MM.1S (cell line): ENCODE measurements at regions not wholly inside any gene's neighbourhood (a gene's known extent, or its start where the extent isn't known, plus 50 kb on each side); places are given as distances from the start of the nearest gene placed in this dataset.

ENCODE experiments used
- DNase-seq: peaks from one replicate; pipeline ENCODE4 v3.0.0-alpha.2; 2015
- H2AFZ ChIP-seq: fragments of 300-600 bp; sonication (generic); 2 replicates; pipeline ENCODE4 v1.6.0; 2016; ENCODE audit warnings: antibody characterized with exemption, low read length
- H3F3A ChIP-seq: fragments of 300-600 bp; sonication (generic); 2 replicates; pipeline ENCODE4 v1.6.1; 2016; ENCODE audit warnings: mild to moderate bottlenecking, antibody characterized with exemption, low read length, moderate library complexity, mixed read lengths; ENCODE audit not compliant: insufficient read depth
- H3K27ac ChIP-seq: fragments of 300-600 bp; sonication (generic); 2 replicates; pipeline ENCODE4 v1.5.1; 2016; ENCODE audit warnings: mild to moderate bottlenecking, low read length
- H3K27me3 ChIP-seq: fragments of 300-600 bp; sonication (generic); replicated peaks from 2 replicates; pipeline ENCODE4 v1.6.0; 2016; ENCODE audit warnings: low read length; ENCODE audit not compliant: insufficient read depth
- H3K36me3 ChIP-seq: fragments of 300-600 bp; sonication (generic); replicated peaks from 2 replicates; pipeline ENCODE4 v1.6.1; 2016; ENCODE audit warnings: mild to moderate bottlenecking, low read length, mixed read lengths; ENCODE audit not compliant: insufficient read depth
- H3K4me1 ChIP-seq: fragments of 300-600 bp; sonication (generic); 2 replicates; pipeline ENCODE4 v1.6.1; 2016; ENCODE audit warnings: low read length, mixed read lengths
- H3K4me2 ChIP-seq: fragments of 300-600 bp; sonication (generic); 2 replicates; pipeline ENCODE4 v1.6.0; 2016; ENCODE audit warnings: low read depth, low read length
- H3K4me3 ChIP-seq: fragments of 300-600 bp; sonication (generic); 2 replicates; pipeline ENCODE4 v1.5.1; 2016; ENCODE audit warnings: low read length, mixed read lengths
- H3K79me2 ChIP-seq: fragments of 300-600 bp; sonication (generic); 2 replicates; pipeline ENCODE4 v1.6.1; 2016; ENCODE audit warnings: mixed run types, low read length, mixed read lengths
- H3K9ac ChIP-seq: fragments of 300-600 bp; sonication (generic); 2 replicates; pipeline ENCODE4 v1.6.1; 2016; ENCODE audit warnings: low read length, mixed read lengths
- H3K9me2 ChIP-seq: fragments of 300-600 bp; sonication (generic); replicated peaks from 2 replicates; pipeline ENCODE4 v1.6.1; 2016; ENCODE audit warnings: mild to moderate bottlenecking, low read length, mixed read lengths; ENCODE audit not compliant: insufficient read depth
- H3K9me3 ChIP-seq: fragments of 300-600 bp; sonication (generic); replicated peaks from 2 replicates; pipeline ENCODE4 v1.6.1; 2016; ENCODE audit warnings: mild to moderate bottlenecking, low read length, mixed read lengths; ENCODE audit not compliant: insufficient read depth
- H4K20me1 ChIP-seq: fragments of 300-600 bp; sonication (generic); 2 replicates; pipeline ENCODE4 v1.6.1; 2016; ENCODE audit warnings: mild to moderate bottlenecking, low read length, moderate library complexity, mixed read lengths; ENCODE audit not compliant: insufficient read depth
- CTCF ChIP-seq: fragments of 300-600 bp; sonication (generic); IDR thresholded peaks from 2 replicates; pipeline ENCODE4 v1.5.1; 2016; ENCODE audit warnings: antibody characterized with exemption, low read length, mixed read lengths
- EZH2 ChIP-seq: fragments of 300-600 bp; sonication (generic); optimal IDR thresholded peaks from 2 replicates; pipeline ENCODE3; 2017; ENCODE audit warnings: low read depth, mild to moderate bottlenecking, antibody characterized with exemption, low read length, mixed read lengths
- EZH2phosphoT487 ChIP-seq: fragments of 300-600 bp; sonication (generic); IDR thresholded peaks from 2 replicates; pipeline ENCODE4 v1.6.1; 2018; ENCODE audit warnings: antibody characterized with exemption, low read length

GRCh38 chr19:28332886-28333285 is 880.1 kb downstream of the UQCRFS1 start:
- Histone ChIP-seq H3K4me1 (no peaks in the 10 kb centered on the region), H3K9me2 (no peaks in the 10 kb centered on the region), H3K4me3 (no peak overlapping the region), H2AFZ (no peak overlapping the region), H3K9me3 (no peaks in the 10 kb centered on the region), H3K79me2 (no peaks in the 10 kb centered on the region), H3K27ac (no peak overlapping the region), H4K20me1 (no peaks in the 10 kb centered on the region), H3K9ac (no peak overlapping the region), H3K27me3 (no peaks in the 10 kb centered on the region), H3K4me2 (no peak overlapping the region), H3K36me3 (no peaks in the 10 kb centered on the region), H3F3A (no peaks in the 10 kb centered on the region)
- TF ChIP-seq CTCF (no peak), EZH2phosphoT487 (no peak), EZH2 (no peak)
- no peak for DNase-seq

- no peak overlapping the region for H3K4me3 ChIP-seq
- no peak for TF ChIP-seq EZH2phosphoT487
- TF ChIP-seq EZH2: no peak
- no peak for TF ChIP-seq CTCF
- H3K36me3 ChIP-seq: no peaks in the 10 kb centered on the region
- H4K20me1 ChIP-seq: no peaks in the 10 kb centered on the region
- no peaks in the 10 kb centered on the region for H3K4me1 ChIP-seq
- no peaks in the 10 kb centered on the region for H3K79me2 ChIP-seq
- H3K9me2 ChIP-seq: no peaks in the 10 kb centered on the region
- no peaks in the 10 kb centered on the region for H3K9me3 ChIP-seq
- no peak overlapping the region for H3K9ac ChIP-seq
- DNase-seq: no peak
- H3K27ac ChIP-seq: no peak overlapping the region
- no peaks in the 10 kb centered on the region for H3F3A ChIP-seq
- no peak overlapping the region for H3K4me2 ChIP-seq
- no peaks in the 10 kb centered on the region for H3K27me3 ChIP-seq
- no peak overlapping the region for H2AFZ ChIP-seq
Measured at GRCh38 chr19:28332351-28332750, 880.6 kb downstream of the UQCRFS1 start.

GRCh38 chr19:28331596-28331995 is 881.4 kb downstream of the UQCRFS1 start:
- Histone ChIP-seq H3K4me2 (no peak overlapping the region), H3K36me3 (no peaks in the 10 kb centered on the region), H3K27ac (no peak overlapping the region), H3K4me1 (no peaks in the 10 kb centered on the region), H3K9me3 (no peaks in the 10 kb centered on the region), H3K9ac (no peak overlapping the region), H4K20me1 (no peaks in the 10 kb centered on the region), H3K79me2 (no peaks in the 10 kb centered on the region), H3F3A (no peaks in the 10 kb centered on the region), H2AFZ (no peak overlapping the region), H3K27me3 (no peaks in the 10 kb centered on the region), H3K4me3 (no peak overlapping the region), H3K9me2 (no peaks in the 10 kb centered on the region)
- no peak for TF ChIP-seq EZH2
- TF ChIP-seq CTCF: no peak
- no peak for TF ChIP-seq EZH2phosphoT487
- no peak for DNase-seq
